SK-N-MC (cell line): ENCODE measurements at regions not wholly inside any gene's neighbourhood (a gene's known extent, or its start where the extent isn't known, plus 50 kb on each side); places are given as distances from the start of the nearest gene placed in this dataset.

ENCODE experiments used
- EZH2 ChIP-seq: fragments of 200-600 bp; sonication (generic); IDR thresholded peaks from one replicate; pipeline ENCODE4 v1.6.1; 2017; ENCODE audit warnings: antibody characterized with exemption
- POLR2AphosphoS5 ChIP-seq: IDR thresholded peaks from 2 replicates; pipeline ENCODE4 v1.6.1; 2012; ENCODE audit warnings: mild to moderate bottlenecking, low read depth, low read length, borderline replicate concordance

DNA sequence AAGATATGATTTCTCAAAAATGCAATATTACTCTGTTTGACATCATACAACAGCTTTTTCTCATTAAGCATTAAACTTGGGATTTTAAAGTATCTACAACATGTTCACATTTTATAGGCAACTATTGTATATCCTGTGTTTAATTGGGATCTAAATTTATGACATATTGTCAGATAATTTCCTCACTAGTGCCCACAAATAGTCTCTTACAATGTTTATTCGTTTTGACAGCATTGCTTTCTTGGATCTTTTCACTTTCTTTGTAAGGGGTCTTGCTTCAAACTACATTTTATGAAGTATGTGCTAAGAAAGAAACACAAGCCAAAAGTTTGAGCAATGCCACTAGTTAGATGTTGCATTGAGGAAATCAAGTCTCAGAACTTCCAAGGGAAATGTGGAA is 285.1 kb downstream of the TMEM167A start:
- TF ChIP-seq POLR2AphosphoS5: no peak; the same call in 1 of the 2 replicates
- no peak for TF ChIP-seq EZH2
